SK-N-DZ (cell line): ENCODE measurements at regions not wholly inside any gene's neighbourhood (a gene's known extent, or its start where the extent isn't known, plus 50 kb on each side); places are given as distances from the start of the nearest gene placed in this dataset.
A peak's percentile ranks its signal among the peaks of the same experiment; 100 is the strongest.

Experiments
- DNase-seq: peaks from one replicate; pipeline ENCODE4 v3.0.0-alpha.2; 2015; ENCODE audit warnings: low spot score

- DNase-seq: peak; percentile 72
Observed at GRCh38 chr18:75915941-75916623, 488.6 kb upstream of the SMIM21 start.

- no peak for DNase-seq
Observed at GRCh38 chr18:75912829-75913228, 485.3 kb upstream of the SMIM21 start.

DNA sequence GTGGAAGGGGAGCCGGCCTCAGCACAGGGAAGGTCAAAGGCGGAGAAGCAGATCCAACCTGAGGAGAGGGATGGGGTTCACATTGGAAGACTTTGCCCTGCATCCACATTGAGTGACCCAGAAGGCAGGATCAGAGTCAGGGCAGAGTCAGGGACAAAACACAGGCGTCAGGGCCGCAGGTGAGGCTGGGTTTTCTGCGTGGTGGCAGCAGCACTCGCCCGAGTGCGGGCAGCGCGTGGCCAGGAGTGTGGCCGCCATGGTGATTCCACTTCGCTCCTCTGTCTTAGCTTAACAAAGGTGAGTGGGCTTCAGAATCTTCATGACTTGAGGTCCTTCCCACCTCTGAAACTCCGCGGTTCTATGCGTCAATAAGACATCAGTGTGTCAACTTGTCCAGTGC, 476.9 kb upstream of the SMIM21 start:
- no peak for DNase-seq

DNA sequence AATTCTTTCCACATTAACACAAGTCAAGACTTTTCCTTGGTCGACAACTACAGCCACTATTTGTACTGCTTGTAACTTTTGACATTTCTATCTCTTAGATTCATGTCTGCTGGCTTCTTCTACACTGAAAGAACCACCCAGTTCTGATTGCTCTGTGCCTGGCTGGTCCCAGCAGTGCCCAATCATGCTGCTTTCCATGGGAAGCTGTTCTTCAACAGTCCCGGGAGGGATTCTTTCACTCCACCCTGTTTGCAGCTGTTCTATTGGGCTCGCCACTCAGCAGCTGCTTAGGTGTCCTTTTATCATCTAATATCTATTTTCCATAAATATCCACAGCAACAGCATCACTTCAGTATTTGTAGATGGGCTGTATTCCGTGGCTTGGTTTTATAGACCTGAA, 471.1 kb upstream of the SMIM21 start:
- no peak for DNase-seq

GRCh38 chr18:75897386-75897785, 469.9 kb upstream of the SMIM21 start:
- no peak for DNase-seq

DNA sequence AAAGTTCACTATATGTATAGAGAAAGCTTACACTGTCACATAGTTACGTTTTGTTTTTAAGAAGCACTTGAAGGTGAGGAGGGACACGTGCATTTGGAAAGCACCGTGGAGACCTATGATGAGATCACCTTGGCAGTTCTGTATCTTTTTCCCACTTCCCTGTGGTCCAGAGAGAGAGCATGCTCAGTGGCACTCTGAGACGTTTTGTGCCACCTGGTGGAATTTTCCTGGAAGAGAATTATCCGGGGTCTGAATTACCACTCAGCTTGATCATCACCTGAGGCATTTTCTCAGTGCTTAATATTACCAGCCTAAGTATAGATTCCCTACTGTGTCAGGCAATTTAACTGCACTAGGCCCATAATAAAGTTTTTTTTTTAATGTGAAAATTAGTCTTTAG, 469.4 kb upstream of the SMIM21 start:
- DNase-seq: peak; percentile 45

DNA sequence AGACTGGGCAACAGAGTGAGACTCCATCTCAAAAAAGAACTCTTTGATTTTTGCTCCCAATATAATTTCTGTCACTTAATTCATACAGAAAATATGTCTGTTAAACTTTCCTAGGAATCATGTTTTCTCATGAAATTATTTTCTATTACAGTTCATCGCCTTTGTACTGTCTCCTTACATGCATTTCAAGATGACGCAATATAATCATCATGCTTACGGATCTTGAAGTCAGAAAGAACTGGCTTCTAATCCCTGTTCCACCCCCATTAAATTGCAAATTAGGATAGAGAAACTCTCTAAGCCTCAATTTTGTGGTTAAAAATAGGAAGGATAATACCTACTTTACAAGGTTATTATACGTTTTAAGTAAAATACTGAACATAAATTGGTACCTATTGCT, 467.6 kb upstream of the SMIM21 start:
- no peak for DNase-seq

- DNase-seq: no peak
Observed at GRCh38 chr18:75884728-75885127, 457.2 kb upstream of the SMIM21 start.

- peak; percentile 55 for DNase-seq
Observed at GRCh38 chr18:75880925-75881504, 453.5 kb upstream of the SMIM21 start.

DNA sequence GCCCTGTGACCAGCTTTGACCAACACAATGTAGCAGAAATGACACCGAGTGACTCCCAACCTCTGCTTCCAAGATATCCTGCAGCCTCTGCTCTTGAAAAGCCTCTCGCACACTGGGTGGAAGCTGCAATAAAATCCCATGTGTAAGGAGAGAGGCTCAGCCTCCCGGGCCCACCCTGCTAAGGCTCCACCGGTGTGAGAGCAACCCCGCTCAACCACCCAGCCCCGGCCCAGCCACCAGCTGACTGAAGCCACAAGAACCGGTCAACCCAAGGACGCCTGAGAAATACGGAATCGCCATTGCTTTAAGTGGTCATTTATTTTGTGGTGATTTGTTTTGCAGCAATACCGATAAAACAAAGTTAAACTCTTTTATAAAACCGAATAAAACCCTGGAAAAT, 452.8 kb upstream of the SMIM21 start:
- no peak for DNase-seq

DNA sequence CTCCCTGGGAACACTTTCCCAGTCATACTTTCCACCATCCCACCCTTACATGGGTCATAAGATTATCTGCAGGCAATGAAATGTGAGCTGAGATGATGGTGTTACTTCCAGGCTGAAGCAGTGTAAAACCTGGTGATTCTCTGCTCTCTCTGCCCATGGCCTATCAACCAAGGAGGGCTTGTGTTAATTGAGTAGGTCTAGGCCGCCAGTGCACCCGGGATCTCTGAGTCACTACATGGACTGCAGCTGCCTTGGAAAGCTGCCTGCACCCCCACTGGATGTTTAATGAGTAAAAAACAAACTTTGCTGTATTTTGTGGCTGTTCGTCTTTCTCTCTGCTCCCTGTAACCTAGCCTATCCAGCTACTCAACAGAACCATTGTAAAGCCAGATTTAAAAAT, 451.7 kb upstream of the SMIM21 start:
- no peak for DNase-seq

DNA sequence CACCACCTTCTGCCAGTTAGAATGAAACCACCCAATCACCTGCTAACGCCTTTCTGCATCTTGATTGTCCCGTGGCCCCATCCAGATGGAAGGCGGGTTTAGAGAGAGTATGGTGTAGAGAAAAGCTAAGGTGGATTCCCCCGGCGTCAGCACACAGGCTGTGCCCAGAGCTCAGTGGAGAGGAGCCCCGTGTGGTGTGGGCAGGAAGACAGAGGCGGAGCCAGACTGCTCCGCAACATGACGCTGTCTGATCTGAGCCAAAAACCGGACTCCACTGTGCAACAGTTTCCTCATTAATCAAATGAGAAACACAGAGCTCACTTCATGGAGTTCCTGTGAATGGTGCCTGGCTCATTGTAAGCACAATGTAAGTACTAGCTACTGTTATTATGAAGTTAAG, 448.1 kb upstream of the SMIM21 start:
- no peak for DNase-seq

DNA sequence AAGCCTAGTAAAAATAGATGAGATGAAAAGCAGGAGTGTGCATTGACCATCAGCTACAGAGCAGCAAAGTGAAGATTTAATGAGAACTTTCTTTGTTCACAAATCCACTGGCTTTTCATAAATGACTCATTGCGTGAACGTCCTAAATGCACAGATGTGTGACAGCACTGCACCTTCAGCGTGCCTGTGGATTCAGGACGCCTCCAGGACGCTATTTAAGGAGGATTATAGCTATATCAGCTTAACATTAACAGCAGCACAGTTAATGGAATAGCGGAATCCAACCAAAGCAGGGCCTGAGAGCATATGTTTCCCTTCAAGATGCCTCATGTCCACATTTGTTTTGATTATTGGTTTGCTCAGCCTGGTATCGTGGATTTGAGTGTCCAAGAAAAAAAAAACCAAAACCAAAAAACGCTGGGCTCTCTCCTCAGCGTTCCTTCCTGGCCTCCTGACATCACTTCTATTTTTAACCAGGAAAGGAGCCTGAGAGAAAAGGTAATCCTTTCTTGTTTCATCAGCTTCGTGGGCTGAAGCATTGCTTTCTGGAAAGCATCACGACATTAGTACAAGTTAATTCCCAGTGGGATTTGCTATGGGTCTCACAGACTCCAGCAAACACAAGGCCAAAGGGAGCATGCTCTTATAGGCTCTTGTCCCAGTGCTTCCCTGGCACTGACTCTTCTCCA, 447.0 kb upstream of the SMIM21 start:
- DNase-seq: peak; percentile 24

GRCh38 chr18:75871596-75871995, 444.1 kb upstream of the SMIM21 start:
- no peak for DNase-seq

- DNase-seq: no peak
Observed at GRCh38 chr18:75869162-75869561, 441.7 kb upstream of the SMIM21 start.

GRCh38 chr18:75868031-75868430, 440.5 kb upstream of the SMIM21 start:
- DNase-seq: no peak

GRCh38 chr18:75865639-75866038, 438.1 kb upstream of the SMIM21 start:
- no peak for DNase-seq

- no peak for DNase-seq
Observed at GRCh38 chr18:75864816-75865215, 437.3 kb upstream of the SMIM21 start.

GRCh38 chr18:75863696-75864095, 436.2 kb upstream of the SMIM21 start:
- no peak for DNase-seq

DNA sequence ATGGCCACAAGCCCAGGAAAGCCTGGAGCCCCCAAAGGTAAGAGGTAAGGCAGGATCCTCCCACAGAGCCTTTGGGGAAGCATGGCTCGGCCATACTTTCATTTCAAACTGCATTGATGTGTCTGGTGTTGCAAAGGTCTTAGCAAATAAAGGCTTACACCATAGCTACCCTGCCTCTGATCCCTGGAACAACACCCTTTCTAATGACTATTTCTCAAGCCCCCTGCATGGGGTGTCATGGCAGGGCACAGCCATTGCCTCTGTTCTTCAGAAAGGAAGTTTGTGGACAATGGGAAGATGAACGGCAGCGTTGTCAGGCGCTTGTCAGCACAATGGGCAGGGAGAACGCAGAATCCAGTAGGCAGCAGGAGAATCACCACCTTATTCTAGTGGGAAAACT, 435.0 kb upstream of the SMIM21 start:
- no peak for DNase-seq

- no peak for DNase-seq
Observed at GRCh38 chr18:75860166-75860565, 432.7 kb upstream of the SMIM21 start.

GRCh38 chr18:75859533-75859932, 432.0 kb upstream of the SMIM21 start:
- DNase-seq: no peak

- peak; percentile 69 for DNase-seq
Observed at GRCh38 chr18:75858754-75859153, 431.3 kb upstream of the SMIM21 start.
